H1 (cell line): ENCODE measurements at regions not wholly inside any gene's neighbourhood (a gene's known extent, or its start where the extent isn't known, plus 50 kb on each side); places are given as distances from the start of the nearest gene placed in this dataset.

ENCODE experiments used
- CTCF ChIA-PET: fragments of 300-600 bp; sonication (Branson Sonifier 250); formaldehyde crosslinking; loops from one replicate; lab custom pipeline; 2021; ENCODE audit not compliant: partially characterized antibody; lab: Charles Lee
- POLR2A ChIA-PET: fragments of 300-600 bp; sonication (Branson Sonifier 250); formaldehyde crosslinking; loops from one replicate; lab custom pipeline; 2021; ENCODE audit warnings: inconsistent platforms; ENCODE audit not compliant: partially characterized antibody; lab: Charles Lee
- DNase-seq, 2 experiments: peaks; one replicate each; pipeline versions ENCODE4 v3.0.0 to v3.0.0-alpha.2; 2010 to 2022; ENCODE audit warnings: low spot score in 2 of 2, low read depth in 1 of 2, mixed read lengths in 1 of 2
- FAIRE-seq: peaks from 2 replicates; lab custom pipeline; 2011; peaks lifted over from hg19 to GRCh38; lab: Jason Lieb, UNC
- H2AFZ ChIP-seq: 2 replicates; pipeline ENCODE4 v1.8.1; 2012; ENCODE audit warnings: low read length, inconsistent platforms
- H2AK5ac ChIP-seq: 2 replicates; pipeline ENCODE4 v1.6.1; 2013; ENCODE audit warnings: low read depth, low read length
- H2BK120ac ChIP-seq: replicated peaks from 2 replicates; pipeline ENCODE3; 2013; ENCODE audit warnings: low read depth, low read length, inconsistent platforms
- H2BK12ac ChIP-seq: 2 replicates; pipeline ENCODE4 v1.6.1; 2013; ENCODE audit warnings: low read depth, low read length
- H2BK15ac ChIP-seq: 2 replicates; pipeline ENCODE4 v1.6.1; 2013; ENCODE audit warnings: low read length
- H2BK20ac ChIP-seq: 2 replicates; pipeline ENCODE4 v1.6.1; 2013; ENCODE audit warnings: low read length
- H2BK5ac ChIP-seq: 2 replicates; pipeline ENCODE4 v1.6.1; 2013; ENCODE audit warnings: low read depth, low read length
- H3K14ac ChIP-seq: 2 replicates; pipeline ENCODE4 v1.6.1; 2013; ENCODE audit warnings: inconsistent platforms; ENCODE audit not compliant: insufficient read length
- H3K18ac ChIP-seq: 2 replicates; pipeline ENCODE4 v1.6.1; 2013; ENCODE audit warnings: low read length; ENCODE audit errors: extremely low read depth
- H3K23ac ChIP-seq: 2 replicates; pipeline ENCODE4 v1.6.1; 2013; ENCODE audit warnings: inconsistent platforms; ENCODE audit not compliant: insufficient read length
- H3K23me2 ChIP-seq: 2 replicates; pipeline ENCODE4 v1.6.1; 2013; ENCODE audit warnings: low read depth, low read length
- H3K27ac ChIP-seq: 2 replicates; pipeline ENCODE4 v1.6.1; 2011; ENCODE audit warnings: low read depth, low read length, inconsistent platforms
- H3K27me3 ChIP-seq, 4 experiments: replicated peaks in 1 of 4; 1 replicate in 1 of 4; 2 replicates in 3 of 4; pipeline versions ENCODE4 v1.6.1 to v1.8.1; 2011 to 2013; ENCODE audit warnings: low read length in 3 of 4, mild to moderate bottlenecking in 3 of 4, inconsistent platforms in 2 of 4, mixed read lengths in 2 of 4, moderate library complexity in 1 of 4; ENCODE audit not compliant: control insufficient read depth in 3 of 4, insufficient read depth in 3 of 4; ENCODE audit errors: extremely low read depth in 1 of 4
- H3K36me3 ChIP-seq, 4 experiments: 2 replicates each; pipeline versions ENCODE4 v1.6.1 to v1.8.1; 2011 to 2013; ENCODE audit warnings: mild to moderate bottlenecking in 4 of 4, low read length in 3 of 4, moderate library complexity in 2 of 4, control low read depth in 1 of 4, inconsistent platforms in 1 of 4; ENCODE audit not compliant: insufficient read depth in 4 of 4, control insufficient read depth in 2 of 4
- H3K4ac ChIP-seq: replicated peaks from 2 replicates; pipeline ENCODE3; 2013; ENCODE audit warnings: low read length, low read depth, mixed read lengths, inconsistent platforms; ENCODE audit not compliant: insufficient read length
- H3K4me1 ChIP-seq, 4 experiments: replicated peaks in 1 of 4; 1 replicate in 1 of 4; 2 replicates in 3 of 4; pipeline versions ENCODE4 v1.6.1 to v1.8.1; 2011 to 2013; ENCODE audit warnings: low read length in 3 of 4, inconsistent platforms in 2 of 4, mixed read lengths in 1 of 4; ENCODE audit not compliant: insufficient read depth in 4 of 4, control insufficient read depth in 3 of 4
- H3K4me2 ChIP-seq, 2 experiments: 2 replicates each; pipeline versions ENCODE4 v1.6.1 to v1.8.1; 2011 to 2013; ENCODE audit warnings: low read depth in 2 of 2, low read length in 2 of 2, control low read depth in 1 of 2, inconsistent platforms in 1 of 2, mild to moderate bottlenecking in 1 of 2; ENCODE audit not compliant: insufficient read depth in 1 of 2
- H3K4me3 ChIP-seq, 4 experiments: fragments of 200-600, 300-600 bp in 1 of 4; sonication (generic), shearing (Covaris generic), sonication (Bioruptor Twin) in 1 of 4; 2 replicates each; pipeline versions ENCODE4 v1.5.1 to v1.8.1; 2011 to 2016; ENCODE audit warnings: low read length in 4 of 4, low read depth in 3 of 4, control low read depth in 2 of 4, inconsistent platforms in 2 of 4, mild to moderate bottlenecking in 2 of 4, mixed read lengths in 1 of 4, moderate library complexity in 1 of 4; ENCODE audit not compliant: insufficient read depth in 2 of 4; ENCODE audit errors: extremely low read depth in 1 of 4
- H3K56ac ChIP-seq: replicated peaks from 2 replicates; pipeline ENCODE3; 2013; ENCODE audit warnings: low read depth, mild to moderate bottlenecking, mixed read lengths, low read length, inconsistent platforms; ENCODE audit not compliant: insufficient read length
- H3K79me1 ChIP-seq: 2 replicates; pipeline ENCODE4 v1.6.1; 2013; ENCODE audit warnings: low read depth, low read length, control low read depth
- H3K79me2 ChIP-seq, 2 experiments: 2 replicates each; pipeline versions ENCODE4 v1.6.1 to v1.8.1; 2012 to 2013; ENCODE audit warnings: low read length in 2 of 2, mild to moderate bottlenecking in 2 of 2, inconsistent platforms in 1 of 2; ENCODE audit not compliant: insufficient read depth in 2 of 2, control insufficient read depth in 1 of 2
- H3K9ac ChIP-seq, 4 experiments: replicated peaks in 1 of 4; 1 replicate in 1 of 4; 2 replicates in 3 of 4; pipeline versions ENCODE4 v1.6.1 to v1.8.1; 2011 to 2013; ENCODE audit warnings: low read depth in 3 of 4, low read length in 3 of 4, control low read depth in 2 of 4, mild to moderate bottlenecking in 2 of 4, moderate library complexity in 2 of 4, inconsistent platforms in 1 of 4; ENCODE audit errors: extremely low read depth in 1 of 4
- H3K9me3 ChIP-seq, 2 experiments: 2 replicates each; pipeline versions ENCODE4 v1.6.1 to v1.8.1; 2012 to 2013; ENCODE audit warnings: mild to moderate bottlenecking in 2 of 2, moderate library complexity in 2 of 2, control low read depth in 1 of 2, inconsistent platforms in 1 of 2, low read depth in 1 of 2, low read length in 1 of 2, mixed read lengths in 1 of 2; ENCODE audit not compliant: insufficient read depth in 2 of 2
- H4K20me1 ChIP-seq, 2 experiments: replicated peaks in 1 of 2; 2 replicates each; pipeline versions ENCODE3 to v1.8.1; 2011 to 2013; ENCODE audit warnings: inconsistent platforms in 2 of 2, low read length in 2 of 2, mild to moderate bottlenecking in 1 of 2; ENCODE audit not compliant: insufficient read depth in 2 of 2, control insufficient read depth in 1 of 2
- H4K5ac ChIP-seq: 2 replicates; pipeline ENCODE4 v1.6.1; 2013; ENCODE audit warnings: low read length, low read depth, mixed read lengths, inconsistent platforms; ENCODE audit not compliant: insufficient read length
- H4K8ac ChIP-seq: 2 replicates; pipeline ENCODE4 v1.8.0; 2013; ENCODE audit warnings: mild to moderate bottlenecking, moderate library complexity, low read length, inconsistent platforms; ENCODE audit not compliant: insufficient read depth; ENCODE audit errors: extremely low read depth
- H4K91ac ChIP-seq: replicated peaks from 2 replicates; pipeline ENCODE3; 2013; ENCODE audit warnings: low read length, mixed read lengths, inconsistent platforms; ENCODE audit not compliant: insufficient read length
- CHD2 ChIP-seq: IDR thresholded peaks from 2 replicates; pipeline ENCODE4 v1.6.1; 2012; ENCODE audit warnings: low read length, improper control_type of control experiment
- HDAC6 ChIP-seq: IDR thresholded peaks from one replicate; pipeline ENCODE4 v1.7.1; 2012; ENCODE audit warnings: low read depth, mild to moderate bottlenecking, inconsistent platforms, low read length, moderate library complexity
- MAFK ChIP-seq: IDR thresholded peaks from 2 replicates; pipeline ENCODE4 v1.6.1; 2012; ENCODE audit warnings: low read depth, mild to moderate bottlenecking, improper control_type of control experiment, low read length
- RNF2 ChIP-seq: fragments of 200-900, 300-1000 bp; sonication (generic); IDR thresholded peaks from 2 replicates; pipeline ENCODE4 v1.7.1; 2016; ENCODE audit warnings: borderline replicate concordance, low read depth, mild to moderate bottlenecking, antibody characterized with exemption, low read length; ENCODE audit not compliant: poor library complexity, severe bottlenecking; ENCODE audit errors: missing control alignments
- WGBS, 2 experiments: shearing (Covaris generic) in 1 of 2; methylation state at CpG; one replicate each; pipeline versions ENCODE4 v1.1.6 to v1.1.7; 2013 to 2015; ENCODE audit warnings: low lambda C conversion rate in 2 of 2, mixed read lengths in 2 of 2, inconsistent platforms in 1 of 2, low coverage in 1 of 2, missing lambda C conversion rate in 1 of 2; ENCODE audit not compliant: insufficient replicate concordance in 2 of 2, insufficient coverage in 1 of 2, insufficient read length in 1 of 2; ENCODE audit errors: extremely low coverage in 1 of 2, missing lambda C conversion rate in 1 of 2; 5-methylcytosine and 5-hydroxymethylcytosine counted together

DNA sequence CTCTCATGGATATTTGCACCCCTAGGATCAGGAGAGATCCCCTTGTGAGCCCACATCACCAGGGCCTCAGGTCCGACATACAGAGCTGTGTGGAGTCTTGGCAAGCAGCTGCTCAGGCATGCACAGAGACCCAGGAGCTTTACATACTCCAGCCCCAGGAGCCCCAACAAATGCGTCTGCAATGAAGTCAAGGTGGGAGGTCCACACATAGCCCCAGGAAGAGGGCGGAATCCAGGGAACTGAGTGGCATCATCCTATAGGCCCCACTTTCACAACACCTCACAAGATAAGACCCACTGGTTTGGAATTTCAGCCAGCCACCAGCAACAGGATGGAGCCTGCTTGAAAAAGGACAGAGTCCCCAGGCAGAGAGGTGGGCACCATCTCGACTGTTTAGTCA, 106.7 kb downstream of the LSMEM1 start:
- Histone ChIP-seq H4K91ac (no peak overlapping the region), H3K23me2 (no peaks in the 10 kb centered on the region), H2AFZ (peak overlapping the region; percentile 19; the same call in 1 of the 2 replicates), H3K4me2 (no peak overlapping the region), H2BK12ac (no peak overlapping the region), H2BK15ac (no peak overlapping the region), H3K9ac (no peak overlapping the region), H3K9me3 (no peaks in the 10 kb centered on the region), H4K20me1 (no peaks in the 10 kb centered on the region), H4K8ac (peak overlapping the region; percentile 25; the same call in 1 of the 2 replicates), H3K14ac (no peak overlapping the region), H3K27me3 (no peaks in the 10 kb centered on the region), H2AK5ac (no peak overlapping the region), H3K27ac (no peak overlapping the region), H3K36me3 (no peaks in the 10 kb centered on the region), H2BK120ac (no peak overlapping the region), H3K79me2 (no peaks in the 10 kb centered on the region), H3K79me1 (no peaks in the 10 kb centered on the region), H3K4me3 (no peak overlapping the region), H2BK5ac (no peak overlapping the region), H3K4me1 (0 out of 7 replicates have a peak, but pooled peaks cover 0 to 4% (median 0%) of the 10 kb centered on the region in 4 experiments), H2BK20ac (no peak overlapping the region), H3K56ac (no peak overlapping the region), H3K4ac (no peak overlapping the region), H4K5ac (no peak overlapping the region), H3K23ac (no peak overlapping the region), H3K18ac (no peak overlapping the region)
- DNase-seq (no peak), FAIRE-seq (no peak)
- ChIA-PET POLR2A (no interaction called here), CTCF (interaction anchor here (1.0 to 1.5 kb wide), 3 partner anchors 30 to 54 kb away, joined by 3 to 4 read pairs (median 4); no protein-coding TSS in a partner anchor)
- TF ChIP-seq HDAC6, result no peak
- no peak for TF ChIP-seq CHD2
- no peak for TF ChIP-seq MAFK
- TF ChIP-seq RNF2, result no peak
- WGBS, 2 experiments, result 90% methylated on average over 4 of the region's 4 CpGs; no CpG with 5 or more reads in 1 of the 2 experiments
